ENCODE measurements at regions not wholly inside any gene's neighbourhood (a gene's known extent, or its start where the extent isn't known, plus 50 kb on each side); places are given as distances from the start of the nearest gene placed in this dataset.

GRCh38 chr10:109127363-109127762, 795.9 kb downstream of the XPNPEP1 start:
- TF ChIP-seq, protein P1, sequence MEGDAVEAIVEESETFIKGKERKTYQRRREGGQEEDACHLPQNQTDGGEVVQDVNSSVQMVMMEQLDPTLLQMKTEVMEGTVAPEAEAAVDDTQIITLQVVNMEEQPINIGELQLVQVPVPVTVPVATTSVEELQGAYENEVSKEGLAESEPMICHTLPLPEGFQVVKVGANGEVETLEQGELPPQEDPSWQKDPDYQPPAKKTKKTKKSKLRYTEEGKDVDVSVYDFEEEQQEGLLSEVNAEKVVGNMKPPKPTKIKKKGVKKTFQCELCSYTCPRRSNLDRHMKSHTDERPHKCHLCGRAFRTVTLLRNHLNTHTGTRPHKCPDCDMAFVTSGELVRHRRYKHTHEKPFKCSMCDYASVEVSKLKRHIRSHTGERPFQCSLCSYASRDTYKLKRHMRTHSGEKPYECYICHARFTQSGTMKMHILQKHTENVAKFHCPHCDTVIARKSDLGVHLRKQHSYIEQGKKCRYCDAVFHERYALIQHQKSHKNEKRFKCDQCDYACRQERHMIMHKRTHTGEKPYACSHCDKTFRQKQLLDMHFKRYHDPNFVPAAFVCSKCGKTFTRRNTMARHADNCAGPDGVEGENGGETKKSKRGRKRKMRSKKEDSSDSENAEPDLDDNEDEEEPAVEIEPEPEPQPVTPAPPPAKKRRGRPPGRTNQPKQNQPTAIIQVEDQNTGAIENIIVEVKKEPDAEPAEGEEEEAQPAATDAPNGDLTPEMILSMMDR (IDR thresholded peaks at IDR 0.05; ENCODE audit: borderline replicate concordance, insufficient read depth, low read depth, low read length) = no peak
- no peak overlapping the region for H3K4me3 ChIP-seq (ENCODE audit: low read depth, low read length)

DNA sequence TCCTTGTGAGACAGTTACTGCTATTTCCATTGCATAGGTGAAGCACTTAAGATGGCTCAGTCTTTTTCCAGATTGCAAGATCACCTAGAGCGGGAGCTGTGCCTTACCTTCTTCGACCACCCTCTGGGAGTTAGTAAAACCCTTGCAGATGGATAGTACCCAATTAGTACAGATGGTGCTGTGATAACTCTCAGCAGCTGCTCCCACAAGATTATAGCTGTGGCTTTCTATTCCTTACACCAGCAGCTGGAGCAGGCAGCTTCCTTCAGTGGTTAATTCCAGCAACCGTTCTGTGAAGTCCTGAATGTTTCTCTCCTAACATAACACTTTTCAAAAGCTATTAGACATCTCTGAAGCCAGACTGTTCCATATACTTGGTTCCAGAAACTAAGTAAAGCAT, 796.8 kb downstream of the XPNPEP1 start:
- TF ChIP-seq, protein P1 (IDR thresholded peaks at IDR 0.05; ENCODE audit: borderline replicate concordance, insufficient read depth, low read depth, low read length) = no peak
- no peak overlapping the region for H3K4me3 ChIP-seq (ENCODE audit: low read depth, low read length)

DNA sequence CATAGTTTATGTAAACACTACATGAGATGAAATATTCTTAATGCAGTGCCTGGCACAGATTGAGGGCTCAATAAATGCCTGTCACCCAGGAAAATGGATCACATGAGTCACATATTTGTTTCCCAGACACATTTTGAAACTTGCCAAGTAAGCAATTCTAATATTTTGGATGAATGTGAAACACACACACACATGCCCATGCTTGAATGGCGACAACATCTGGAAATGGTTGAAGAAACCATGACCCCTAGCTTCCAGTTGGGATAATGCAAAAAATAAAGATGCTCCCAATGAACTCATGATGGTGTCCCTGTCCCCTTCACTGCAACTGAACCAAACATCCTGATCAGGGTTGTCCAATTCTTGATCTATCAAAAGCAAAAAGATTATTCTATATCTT, 797.3 kb downstream of the XPNPEP1 start:
- H3K4me3 ChIP-seq (ENCODE audit: low read depth, low read length) = no peak overlapping the region
- TF ChIP-seq, protein P1 (IDR thresholded peaks at IDR 0.05; ENCODE audit: borderline replicate concordance, insufficient read depth, low read depth, low read length) = no peak

DNA sequence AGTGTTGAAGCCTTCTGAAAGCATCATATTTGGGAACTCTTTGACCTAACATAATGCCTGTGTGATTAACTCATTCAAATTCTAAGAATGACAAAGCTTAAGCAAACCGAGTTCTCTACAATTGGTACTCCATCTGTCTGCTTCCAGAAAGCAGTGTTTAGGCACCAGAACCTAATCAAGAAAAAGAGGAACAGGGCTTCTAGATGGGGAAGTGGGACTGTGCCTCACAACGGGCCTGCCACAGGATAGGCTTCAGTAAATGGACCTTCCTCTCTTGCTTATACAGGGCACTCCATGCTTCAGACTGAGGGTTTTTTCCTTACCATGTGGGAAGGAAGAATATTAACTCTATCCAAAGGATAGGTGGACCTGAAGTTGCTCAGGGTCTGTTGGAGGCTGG, 808.1 kb downstream of the XPNPEP1 start:
- TF ChIP-seq, protein P1 (IDR thresholded peaks at IDR 0.05; ENCODE audit: borderline replicate concordance, insufficient read depth, low read depth, low read length) = no peak
- no peak overlapping the region for H3K4me3 ChIP-seq (ENCODE audit: low read depth, low read length)

DNA sequence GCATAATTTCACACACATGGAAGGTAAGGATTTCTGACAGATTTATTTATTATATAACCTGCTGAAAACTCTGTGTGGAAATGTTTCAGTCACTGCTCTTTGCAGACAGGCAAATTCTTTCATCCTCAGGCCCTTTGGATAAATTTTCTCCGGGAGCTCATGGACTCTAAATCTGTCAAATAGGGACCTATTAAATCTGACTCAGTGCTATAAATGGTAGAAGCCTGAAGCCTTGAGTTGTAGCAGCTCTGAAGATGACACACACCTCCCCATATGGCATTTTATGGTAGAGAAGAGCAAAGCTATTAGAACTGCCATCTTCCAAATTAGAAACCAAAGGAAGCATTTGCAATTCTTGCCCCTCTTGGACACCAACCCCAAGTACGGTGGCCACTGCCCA, 808.7 kb downstream of the XPNPEP1 start:
- TF ChIP-seq, protein P1 (IDR thresholded peaks at IDR 0.05; ENCODE audit: borderline replicate concordance, insufficient read depth, low read depth, low read length) = no peak
- no peak overlapping the region for H3K4me3 ChIP-seq (ENCODE audit: low read depth, low read length)

GRCh38 chr10:109106604-109107003, 816.7 kb downstream of the XPNPEP1 start:
- TF ChIP-seq, protein P1 (IDR thresholded peaks at IDR 0.05; ENCODE audit: borderline replicate concordance, insufficient read depth, low read depth, low read length) = no peak
- H3K4me3 ChIP-seq (ENCODE audit: low read depth, low read length) = no peak overlapping the region

DNA sequence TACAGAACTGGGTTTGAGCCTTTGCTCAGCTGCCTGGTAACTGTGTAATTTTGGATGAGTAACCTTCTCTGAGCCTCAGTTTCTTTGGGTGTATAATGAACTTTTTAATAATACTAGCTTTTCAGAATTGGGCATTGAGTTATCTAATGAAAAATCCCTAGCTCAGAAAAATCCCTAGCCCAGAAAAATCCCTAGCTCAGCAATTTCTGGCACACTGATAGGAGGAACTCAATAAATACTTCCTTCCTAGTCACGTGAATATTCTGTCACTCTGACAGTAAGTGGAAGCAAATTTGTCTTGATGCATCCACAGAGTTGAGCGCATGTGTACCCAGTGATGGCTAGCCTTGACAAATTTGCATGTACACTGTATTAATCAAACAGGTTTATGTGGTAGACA, 817.6 kb downstream of the XPNPEP1 start:
- no peak overlapping the region for H3K4me3 ChIP-seq (ENCODE audit: low read depth, low read length)
- TF ChIP-seq, protein P1 (IDR thresholded peaks at IDR 0.05; ENCODE audit: borderline replicate concordance, insufficient read depth, low read depth, low read length) = no peak
